Keratinocyte (primary cell): ENCODE measurements at regions not wholly inside any gene's neighbourhood (a gene's known extent, or its start where the extent isn't known, plus 50 kb on each side); places are given as distances from the start of the nearest gene placed in this dataset.

Source experiments
- CTCF ChIP-seq, 3 experiments: IDR thresholded peaks in 1 of 3; conservative IDR thresholded peaks in 1 of 3; optimal IDR thresholded peaks in 1 of 3; 2 replicates in 2 of 3; 3 replicates in 1 of 3; pipeline versions ENCODE3 to v1.5.1; 2011; ENCODE audit warnings: low read length in 3 of 3, mild to moderate bottlenecking in 3 of 3, moderate library complexity in 2 of 3, control low read depth in 1 of 3, inconsistent platforms in 1 of 3; ENCODE audit not compliant: insufficient read depth in 2 of 3; ENCODE audit errors: extremely low read depth in 1 of 3
- EZH2 ChIP-seq: IDR thresholded peaks from one replicate; pipeline ENCODE4 v1.6.1; 2012; ENCODE audit warnings: inconsistent platforms, mild to moderate bottlenecking, low read length, moderate library complexity

DNA sequence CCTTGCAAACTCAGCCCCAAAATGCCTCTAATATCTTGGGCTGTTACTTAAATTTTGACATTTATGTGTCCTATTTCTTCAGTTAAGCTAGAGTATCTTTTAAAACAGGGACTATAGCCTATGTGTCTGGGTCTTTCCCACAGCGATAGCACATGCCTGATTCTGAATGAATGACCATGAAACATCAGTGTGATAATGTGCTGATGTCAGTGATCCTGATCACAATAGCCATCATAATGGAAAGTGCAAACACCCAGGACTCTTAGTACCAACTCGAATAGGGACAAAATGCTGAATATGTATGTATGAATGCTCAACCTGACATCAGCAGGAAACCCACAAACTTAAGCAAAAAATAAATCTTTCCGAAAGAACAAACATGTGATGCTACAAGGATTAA lies 537.4 kb downstream of the IGSF11 start:
- no peak for TF ChIP-seq EZH2
- TF ChIP-seq CTCF (optimal IDR thresholded peaks at IDR 0.05 in 1 of 3, IDR thresholded peaks at IDR 0.05 in 1 of 3, conservative IDR thresholded peaks at IDR 0.05 in 1 of 3; ENCODE audit: extremely low read depth in 1 of 3, insufficient read depth in 2 of 3, low read length in 3 of 3), result no peak
